Pulmonary artery endothelial cell (primary cell): ENCODE measurements at regions not wholly inside any gene's neighbourhood (a gene's known extent, or its start where the extent isn't known, plus 50 kb on each side); places are given as distances from the start of the nearest gene placed in this dataset.
"Not testable (repeated sequence)": the region's sequence is repeated elsewhere in the genome, so short reads cannot be mapped to it uniquely, and the experiment has no call there.

ENCODE experiments used
- DNase-seq: peaks from one replicate; pipeline ENCODE4 v3.0.0-alpha.2; 2011; ENCODE audit warnings: low read depth, low spot score

GRCh38 chr4:31009926-31010325, 289.8 kb downstream of the PCDH7 start:
- no peak for DNase-seq

- DNase-seq = no peak
Observed at GRCh38 chr4:31015123-31015522, 295.0 kb downstream of the PCDH7 start.

GRCh38 chr4:31016322-31017061, 296.3 kb downstream of the PCDH7 start:
- DNase-seq = no peak

- DNase-seq = no peak
Observed at GRCh38 chr4:31020363-31020762, 300.2 kb downstream of the PCDH7 start.

GRCh38 chr4:31021008-31021407, 300.8 kb downstream of the PCDH7 start:
- no peak for DNase-seq

GRCh38 chr4:31022702-31023101, 302.5 kb downstream of the PCDH7 start:
- DNase-seq = no peak

GRCh38 chr4:31023109-31023508, 302.9 kb downstream of the PCDH7 start:
- no peak for DNase-seq

- no peak for DNase-seq
Observed at GRCh38 chr4:31023742-31024141, 303.6 kb downstream of the PCDH7 start.

GRCh38 chr4:31024781-31025180, 304.6 kb downstream of the PCDH7 start:
- not testable (repeated sequence) for DNase-seq

- DNase-seq = no peak
Observed at GRCh38 chr4:31026256-31026655, 306.1 kb downstream of the PCDH7 start.

GRCh38 chr4:31034550-31034949, 314.4 kb downstream of the PCDH7 start:
- DNase-seq = no peak

GRCh38 chr4:31035761-31036160, 315.6 kb downstream of the PCDH7 start:
- DNase-seq = no peak

GRCh38 chr4:31037703-31038102, 317.5 kb downstream of the PCDH7 start:
- no peak for DNase-seq

- DNase-seq = no peak
Observed at GRCh38 chr4:31039382-31039781, 319.2 kb downstream of the PCDH7 start.

GRCh38 chr4:31040106-31040505, 319.9 kb downstream of the PCDH7 start:
- DNase-seq = no peak

GRCh38 chr4:31041385-31041784, 321.2 kb downstream of the PCDH7 start:
- DNase-seq = no peak

- no peak for DNase-seq
Observed at GRCh38 chr4:31041853-31042252, 321.7 kb downstream of the PCDH7 start.

GRCh38 chr4:31043382-31044062, 323.4 kb downstream of the PCDH7 start:
- DNase-seq = no peak

GRCh38 chr4:31045151-31045550, 325.0 kb downstream of the PCDH7 start:
- DNase-seq = no peak

GRCh38 chr4:31045724-31046318, 325.7 kb downstream of the PCDH7 start:
- DNase-seq = peak; percentile 3

- DNase-seq = no peak
Observed at GRCh38 chr4:31051151-31051550, 331.0 kb downstream of the PCDH7 start.

GRCh38 chr4:31051565-31051964, 331.4 kb downstream of the PCDH7 start:
- no peak for DNase-seq

- DNase-seq = no peak
Observed at GRCh38 chr4:31052519-31052918, 332.4 kb downstream of the PCDH7 start.
